Neural cell (in vitro differentiated cells): ENCODE measurements at regions not wholly inside any gene's neighbourhood (a gene's known extent, or its start where the extent isn't known, plus 50 kb on each side); places are given as distances from the start of the nearest gene placed in this dataset.

Source experiments
- H2AFZ ChIP-seq: fragments of 200-600, 300-800 bp; sonication (generic), shearing (Covaris generic); 2 replicates; pipeline ENCODE4 v1.6.0; 2014; ENCODE audit warnings: low read depth, mild to moderate bottlenecking, antibody characterized with exemption, low read length, moderate library complexity
- H3F3A ChIP-seq: fragments of 200-600 bp; shearing (Covaris generic); 2 replicates; pipeline ENCODE4 v1.6.1; 2016; ENCODE audit warnings: mild to moderate bottlenecking, moderate library complexity, mixed read lengths, antibody characterized with exemption, low read length; ENCODE audit not compliant: insufficient read depth, poor library complexity, severe bottlenecking
- H3K27ac ChIP-seq: fragments of 200-600, 300-800 bp; sonication (generic), shearing (Covaris generic); 2 replicates; pipeline ENCODE4 v1.5.1; 2014; ENCODE audit warnings: mild to moderate bottlenecking, low read length, moderate library complexity
- H3K27me3 ChIP-seq: fragments of 300-800, 200-600 bp; sonication (generic), shearing (Covaris generic); 2 replicates; pipeline ENCODE4 v1.6.0; 2014; ENCODE audit warnings: mild to moderate bottlenecking, low read depth, low read length, moderate library complexity; ENCODE audit not compliant: insufficient read depth
- H3K36me3 ChIP-seq: fragments of 300-800, 200-600 bp; sonication (generic), shearing (Covaris generic); 2 replicates; pipeline ENCODE4 v1.5.1; 2014; ENCODE audit warnings: mild to moderate bottlenecking, antibody characterized with exemption, low read length, moderate library complexity; ENCODE audit not compliant: insufficient read depth
- H3K4me2 ChIP-seq: fragments of 300-800, 200-600 bp; sonication (generic), shearing (Covaris generic); 2 replicates; pipeline ENCODE4 v1.6.0; 2014; ENCODE audit warnings: mild to moderate bottlenecking, low read length
- H3K4me3 ChIP-seq: fragments of 300-800, 200-600 bp; sonication (generic), shearing (Covaris generic); 2 replicates; pipeline ENCODE4 v1.5.1; 2014; ENCODE audit warnings: mild to moderate bottlenecking, low read length, moderate library complexity
- H3K79me2 ChIP-seq: fragments of 200-600 bp; shearing (Covaris generic); replicated peaks from 2 replicates; pipeline ENCODE4 v1.6.0; 2014; ENCODE audit warnings: mild to moderate bottlenecking, low read length, moderate library complexity; ENCODE audit not compliant: insufficient read depth
- H3K9ac ChIP-seq: fragments of 300-800, 200-600 bp; sonication (generic), shearing (Covaris generic); 2 replicates; pipeline ENCODE4 v1.6.1; 2016; ENCODE audit warnings: mild to moderate bottlenecking, low read length, mixed read lengths
- H3K9me2 ChIP-seq: fragments of 200-600 bp; shearing (Covaris generic); 2 replicates; pipeline ENCODE4 v1.6.1; 2016; ENCODE audit warnings: mild to moderate bottlenecking, low read length, mixed read lengths; ENCODE audit not compliant: insufficient read depth
- H3K9me3 ChIP-seq: fragments of 200-600, 300-800 bp; sonication (generic), shearing (Covaris generic); 2 replicates; pipeline ENCODE4 v1.6.1; 2016; ENCODE audit warnings: mild to moderate bottlenecking, mixed run types, low read length, moderate library complexity, mixed read lengths
- H4K20me1 ChIP-seq: fragments of 200-600 bp; shearing (Covaris generic); 2 replicates; pipeline ENCODE4 v1.6.1; 2016; ENCODE audit warnings: mild to moderate bottlenecking, mixed run types; ENCODE audit not compliant: insufficient read depth
- EP300 ChIP-seq: fragments of 450-650 bp; conservative IDR thresholded peaks from 2 replicates; pipeline ENCODE4 v1.6.1; 2014; ENCODE audit warnings: antibody characterized with exemption, mild to moderate bottlenecking, moderate library complexity; ENCODE audit not compliant: poor library complexity, severe bottlenecking
- EZH2 ChIP-seq: fragments of 200-600, 300-800 bp; shearing (Covaris generic), sonication (generic); IDR thresholded peaks from 2 replicates; pipeline ENCODE4 v1.6.1; 2014; ENCODE audit warnings: antibody characterized with exemption, low read length, borderline replicate concordance, mild to moderate bottlenecking; ENCODE audit not compliant: insufficient read depth, poor library complexity, severe bottlenecking
- MXI1 ChIP-seq: fragments of 450-650 bp; conservative IDR thresholded peaks from 2 replicates; pipeline ENCODE4 v1.6.1; 2014; ENCODE audit warnings: antibody characterized with exemption, mild to moderate bottlenecking; ENCODE audit not compliant: poor library complexity, severe bottlenecking
- POLR2AphosphoS5 ChIP-seq: IDR thresholded peaks from 2 replicates; pipeline ENCODE4 v1.6.1; 2012
- RAD21 ChIP-seq: fragments of 450-650 bp; conservative IDR thresholded peaks from 2 replicates; pipeline ENCODE4 v1.6.1; 2014; ENCODE audit warnings: antibody characterized with exemption, mild to moderate bottlenecking, moderate library complexity
- SMC3 ChIP-seq: fragments of 450-650 bp; conservative IDR thresholded peaks from 2 replicates; pipeline ENCODE4 v1.6.1; 2014; ENCODE audit warnings: antibody characterized with exemption, mild to moderate bottlenecking, moderate library complexity; ENCODE audit not compliant: poor library complexity
- TAF1 ChIP-seq: IDR thresholded peaks from 2 replicates; pipeline ENCODE4 v1.6.1; 2012; ENCODE audit warnings: low read depth
- TF ChIP-seq, protein P1 (sequence below): IDR thresholded peaks from 2 replicates; pipeline ENCODE4 v1.6.1; 2012; ENCODE audit warnings: borderline replicate concordance
- TF ChIP-seq, protein P2 (sequence below): fragments of 450-650 bp; IDR thresholded peaks from 2 replicates; pipeline ENCODE4 v1.5.1; 2014; ENCODE audit warnings: antibody characterized with exemption, mild to moderate bottlenecking, moderate library complexity; ENCODE audit not compliant: poor library complexity, severe bottlenecking

DNA sequence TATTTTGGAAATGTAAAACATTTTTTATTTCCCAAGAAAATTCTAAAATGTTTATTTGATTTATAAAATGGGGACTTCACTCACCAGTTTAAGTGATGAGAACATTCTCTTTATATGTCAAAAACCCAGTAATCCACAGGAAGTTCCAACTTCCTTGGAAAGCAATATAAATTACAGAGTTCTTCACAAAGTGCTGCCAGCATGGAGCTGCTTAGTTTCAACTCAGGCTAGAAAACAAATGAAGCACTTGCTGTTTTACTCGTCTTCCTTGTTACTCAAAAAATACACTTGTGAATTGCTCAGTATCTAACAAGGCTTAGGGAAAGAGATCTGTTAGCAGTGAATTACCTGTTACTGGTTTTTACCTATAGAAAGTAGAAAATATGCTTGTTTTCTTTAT, 942.7 kb upstream of the MDGA2 start:
- Histone ChIP-seq H3K9ac (no peak overlapping the region), H3K27me3 (no peaks in the 10 kb centered on the region), H3K9me2 (no peaks in the 10 kb centered on the region), H4K20me1 (no peaks in the 10 kb centered on the region), H2AFZ (no peak overlapping the region), H3K4me3 (no peak overlapping the region), H3K36me3 (no peaks in the 10 kb centered on the region), H3K79me2 (no peaks in the 10 kb centered on the region), H3K9me3 (no peaks in the 10 kb centered on the region), H3K4me2 (no peak overlapping the region), H3F3A (no peaks in the 10 kb centered on the region), H3K27ac (no peak overlapping the region)
- no peak for TF ChIP-seq POLR2AphosphoS5
- TF ChIP-seq, protein P1, sequence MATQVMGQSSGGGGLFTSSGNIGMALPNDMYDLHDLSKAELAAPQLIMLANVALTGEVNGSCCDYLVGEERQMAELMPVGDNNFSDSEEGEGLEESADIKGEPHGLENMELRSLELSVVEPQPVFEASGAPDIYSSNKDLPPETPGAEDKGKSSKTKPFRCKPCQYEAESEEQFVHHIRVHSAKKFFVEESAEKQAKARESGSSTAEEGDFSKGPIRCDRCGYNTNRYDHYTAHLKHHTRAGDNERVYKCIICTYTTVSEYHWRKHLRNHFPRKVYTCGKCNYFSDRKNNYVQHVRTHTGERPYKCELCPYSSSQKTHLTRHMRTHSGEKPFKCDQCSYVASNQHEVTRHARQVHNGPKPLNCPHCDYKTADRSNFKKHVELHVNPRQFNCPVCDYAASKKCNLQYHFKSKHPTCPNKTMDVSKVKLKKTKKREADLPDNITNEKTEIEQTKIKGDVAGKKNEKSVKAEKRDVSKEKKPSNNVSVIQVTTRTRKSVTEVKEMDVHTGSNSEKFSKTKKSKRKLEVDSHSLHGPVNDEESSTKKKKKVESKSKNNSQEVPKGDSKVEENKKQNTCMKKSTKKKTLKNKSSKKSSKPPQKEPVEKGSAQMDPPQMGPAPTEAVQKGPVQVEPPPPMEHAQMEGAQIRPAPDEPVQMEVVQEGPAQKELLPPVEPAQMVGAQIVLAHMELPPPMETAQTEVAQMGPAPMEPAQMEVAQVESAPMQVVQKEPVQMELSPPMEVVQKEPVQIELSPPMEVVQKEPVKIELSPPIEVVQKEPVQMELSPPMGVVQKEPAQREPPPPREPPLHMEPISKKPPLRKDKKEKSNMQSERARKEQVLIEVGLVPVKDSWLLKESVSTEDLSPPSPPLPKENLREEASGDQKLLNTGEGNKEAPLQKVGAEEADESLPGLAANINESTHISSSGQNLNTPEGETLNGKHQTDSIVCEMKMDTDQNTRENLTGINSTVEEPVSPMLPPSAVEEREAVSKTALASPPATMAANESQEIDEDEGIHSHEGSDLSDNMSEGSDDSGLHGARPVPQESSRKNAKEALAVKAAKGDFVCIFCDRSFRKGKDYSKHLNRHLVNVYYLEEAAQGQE: no peak
- TF ChIP-seq TAF1: no peak
- TF ChIP-seq EZH2: no peak
- TF ChIP-seq MXI1: no peak
- TF ChIP-seq, protein P2, sequence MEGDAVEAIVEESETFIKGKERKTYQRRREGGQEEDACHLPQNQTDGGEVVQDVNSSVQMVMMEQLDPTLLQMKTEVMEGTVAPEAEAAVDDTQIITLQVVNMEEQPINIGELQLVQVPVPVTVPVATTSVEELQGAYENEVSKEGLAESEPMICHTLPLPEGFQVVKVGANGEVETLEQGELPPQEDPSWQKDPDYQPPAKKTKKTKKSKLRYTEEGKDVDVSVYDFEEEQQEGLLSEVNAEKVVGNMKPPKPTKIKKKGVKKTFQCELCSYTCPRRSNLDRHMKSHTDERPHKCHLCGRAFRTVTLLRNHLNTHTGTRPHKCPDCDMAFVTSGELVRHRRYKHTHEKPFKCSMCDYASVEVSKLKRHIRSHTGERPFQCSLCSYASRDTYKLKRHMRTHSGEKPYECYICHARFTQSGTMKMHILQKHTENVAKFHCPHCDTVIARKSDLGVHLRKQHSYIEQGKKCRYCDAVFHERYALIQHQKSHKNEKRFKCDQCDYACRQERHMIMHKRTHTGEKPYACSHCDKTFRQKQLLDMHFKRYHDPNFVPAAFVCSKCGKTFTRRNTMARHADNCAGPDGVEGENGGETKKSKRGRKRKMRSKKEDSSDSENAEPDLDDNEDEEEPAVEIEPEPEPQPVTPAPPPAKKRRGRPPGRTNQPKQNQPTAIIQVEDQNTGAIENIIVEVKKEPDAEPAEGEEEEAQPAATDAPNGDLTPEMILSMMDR: no peak
- no peak for TF ChIP-seq EP300
- TF ChIP-seq RAD21: no peak
- no peak for TF ChIP-seq SMC3

DNA sequence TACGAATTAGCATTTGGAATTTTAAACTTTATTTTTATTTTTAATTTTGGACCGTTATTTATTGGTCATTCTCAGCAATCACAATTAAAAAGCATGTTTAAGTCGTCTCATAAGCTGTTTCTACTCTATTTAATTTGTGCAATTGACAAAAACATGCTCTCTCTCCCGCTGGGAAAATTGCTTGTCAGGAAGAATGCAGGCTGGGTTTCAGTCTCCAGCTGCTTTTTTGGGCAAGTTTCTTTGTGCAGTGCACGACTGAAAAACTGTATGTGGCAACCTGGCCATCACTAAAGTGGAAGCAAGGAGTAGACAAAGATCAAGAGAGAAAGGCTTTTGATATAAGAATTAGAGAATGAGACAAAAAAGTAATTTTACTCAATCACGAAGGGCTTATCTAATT, 941.5 kb upstream of the MDGA2 start:
- TF ChIP-seq EP300 (no peak), POLR2AphosphoS5 (no peak), MXI1 (no peak), TAF1 (no peak), RAD21 (no peak)
- TF ChIP-seq, protein P2: no peak
- TF ChIP-seq, protein P1: no peak
- no peaks in the 10 kb centered on the region for H3K9me2 ChIP-seq
- H4K20me1 ChIP-seq: no peaks in the 10 kb centered on the region
- no peak overlapping the region for H3K4me2 ChIP-seq
- no peaks in the 10 kb centered on the region for H3K79me2 ChIP-seq
- H3K27me3 ChIP-seq: no peaks in the 10 kb centered on the region
- H3K27ac ChIP-seq: no peak overlapping the region
- H3K9ac ChIP-seq: no peak overlapping the region
- H2AFZ ChIP-seq: no peak overlapping the region
- H3K9me3 ChIP-seq: no peaks in the 10 kb centered on the region
- H3K4me3 ChIP-seq: no peak overlapping the region
- H3K36me3 ChIP-seq: no peaks in the 10 kb centered on the region
- no peaks in the 10 kb centered on the region for H3F3A ChIP-seq
